ENCODE measurements at regions not wholly inside any gene's neighbourhood (a gene's known extent, or its start where the extent isn't known, plus 50 kb on each side); places are given as distances from the start of the nearest gene placed in this dataset.

- intact Hi-C loops (cut with DNase I): no loop called here
- H3K4me3 ChIP-seq: no peak overlapping the region
- 82 to 91% (median 84%) methylated on average over 6 of the region's 6 CpGs for WGBS, 4 donors
- no peak overlapping the region for H3K27ac ChIP-seq
- H3K9me3 ChIP-seq (replicated peaks in 1 of 3): no peaks in the 10 kb centered on the region
- no peaks in the 10 kb centered on the region for H3K27me3 ChIP-seq
- no peaks in the 10 kb centered on the region for H3K36me3 ChIP-seq (replicated peaks in 1 of 2)
- no peak for TF ChIP-seq POLR2A (IDR thresholded peaks at IDR 0.05)
- TF ChIP-seq CTCF (IDR thresholded peaks at IDR 0.05): no peak
- no peaks in the 10 kb centered on the region for H3K4me1 ChIP-seq (replicated peaks in 1 of 2)
- DNase-seq: no peak
Measured at GRCh38 chr2:18342901-18343300, 217.6 kb downstream of the RDH14 start.

- Histone ChIP-seq H3K27me3 (no peaks in the 10 kb centered on the region), H3K27ac (no peak overlapping the region), H3K9me3 (replicated peaks in 1 of 3) (no peaks in the 10 kb centered on the region), H3K4me1 (replicated peaks in 1 of 2) (no peaks in the 10 kb centered on the region), H3K4me3 (no peak overlapping the region), H3K36me3 (replicated peaks in 1 of 2) (no peaks in the 10 kb centered on the region)
- no peak for DNase-seq
- intact Hi-C loops (cut with DNase I): no loop called here
- TF ChIP-seq CTCF (IDR thresholded peaks at IDR 0.05) (no peak), POLR2A (IDR thresholded peaks at IDR 0.05) (no peak)
- WGBS, 4 donors: 58 to 72% (median 66%) methylated on average over 1 of the region's 1 CpG
Measured at GRCh38 chr2:18339326-18339725, 221.1 kb downstream of the RDH14 start.

GRCh38 chr2:18336975-18337374, 223.5 kb downstream of the RDH14 start:
- DNase-seq: no peak
- no peak overlapping the region for H3K27ac ChIP-seq
- no peak for TF ChIP-seq POLR2A (IDR thresholded peaks at IDR 0.05)
- TF ChIP-seq CTCF (IDR thresholded peaks at IDR 0.05): no peak
- H3K27me3 ChIP-seq: no peaks in the 10 kb centered on the region
- no peaks in the 10 kb centered on the region for H3K4me1 ChIP-seq (replicated peaks in 1 of 2)
- intact Hi-C loops (cut with DNase I): no loop called here
- no peak overlapping the region for H3K4me3 ChIP-seq
- no peaks in the 10 kb centered on the region for H3K9me3 ChIP-seq (replicated peaks in 1 of 3)
- WGBS, 4 donors: 44 to 50% (median 47%) methylated on average over 2 of the region's 2 CpGs
- no peaks in the 10 kb centered on the region for H3K36me3 ChIP-seq (replicated peaks in 1 of 2)

- WGBS, 4 donors: 86 to 100% (median 89%) methylated on average over 3 to 6 of the region's 6 CpGs
- Histone ChIP-seq H3K36me3 (replicated peaks in 1 of 2) (no peaks in the 10 kb centered on the region), H3K27ac (no peak overlapping the region), H3K9me3 (replicated peaks in 1 of 3) (no peaks in the 10 kb centered on the region), H3K27me3 (no peaks in the 10 kb centered on the region), H3K4me3 (no peak overlapping the region), H3K4me1 (replicated peaks in 1 of 2) (no peaks in the 10 kb centered on the region)
- intact Hi-C loops (cut with DNase I): no loop called here
- DNase-seq: no peak
- no peak for TF ChIP-seq CTCF (IDR thresholded peaks at IDR 0.05)
- TF ChIP-seq POLR2A (IDR thresholded peaks at IDR 0.05): no peak
Measured at GRCh38 chr2:18332477-18332876, 228.0 kb downstream of the RDH14 start.
